Hematopoietic multipotent progenitor cell treated with erythropoietin and hydrocortisone succinate and interleukin-3 and kit ligand, for 17 days (in vitro differentiated cells): ENCODE measurements at regions not wholly inside any gene's neighbourhood (a gene's known extent, or its start where the extent isn't known, plus 50 kb on each side); places are given as distances from the start of the nearest gene placed in this dataset.

Source experiments
- DNase-seq: peaks from one replicate; pipeline ENCODE4 v3.0.0-alpha.2; 2015; ENCODE audit warnings: low spot score

- no peak for DNase-seq
Observed at GRCh38 chr13:31929031-31929770, 102.4 kb upstream of the FRY start.

GRCh38 chr13:31930490-31930889, 101.1 kb upstream of the FRY start:
- no peak for DNase-seq

GRCh38 chr13:31930901-31931522, 100.6 kb upstream of the FRY start:
- DNase-seq, result no peak

- no peak for DNase-seq
Observed at GRCh38 chr13:31937436-31937835, 94.1 kb upstream of the FRY start.

- no peak for DNase-seq
Observed at GRCh38 chr13:31940076-31940475, 91.5 kb upstream of the FRY start.

- no peak for DNase-seq
Observed at GRCh38 chr13:31943591-31943990, 88.0 kb upstream of the FRY start.

- DNase-seq, result no peak
Observed at GRCh38 chr13:31944262-31945160, 87.1 kb upstream of the FRY start.

GRCh38 chr13:31945202-31945961, 86.2 kb upstream of the FRY start:
- no peak for DNase-seq

GRCh38 chr13:31946091-31946770, 85.3 kb upstream of the FRY start:
- DNase-seq, result no peak

GRCh38 chr13:31947105-31947504, 84.5 kb upstream of the FRY start:
- DNase-seq, result no peak

- no peak for DNase-seq
Observed at GRCh38 chr13:31947506-31947905, 84.1 kb upstream of the FRY start.

- DNase-seq, result no peak
Observed at GRCh38 chr13:31949486-31949885, 82.1 kb upstream of the FRY start.

- no peak for DNase-seq
Observed at GRCh38 chr13:31950111-31950815, 81.3 kb upstream of the FRY start.

GRCh38 chr13:31951215-31951678, 80.3 kb upstream of the FRY start:
- DNase-seq, result no peak

GRCh38 chr13:31952641-31953380, 78.8 kb upstream of the FRY start:
- no peak for DNase-seq

GRCh38 chr13:31955101-31955500, 76.5 kb upstream of the FRY start:
- DNase-seq, result no peak

- no peak for DNase-seq
Observed at GRCh38 chr13:31955741-31956140, 75.8 kb upstream of the FRY start.

- no peak for DNase-seq
Observed at GRCh38 chr13:31956980-31957644, 74.5 kb upstream of the FRY start.

- DNase-seq, result no peak
Observed at GRCh38 chr13:31957772-31958171, 73.8 kb upstream of the FRY start.
